Epithelial cell of esophagus (primary cell): ENCODE measurements at regions not wholly inside any gene's neighbourhood (a gene's known extent, or its start where the extent isn't known, plus 50 kb on each side); places are given as distances from the start of the nearest gene placed in this dataset.

Experiments used
- DNase-seq: peaks from one replicate; pipeline ENCODE4 v3.0.0; 2010; ENCODE audit warnings: low read depth
- H3K4me3 ChIP-seq: 2 replicates; pipeline ENCODE4 v1.5.1; 2011; ENCODE audit warnings: mild to moderate bottlenecking, low read length, control low read depth
- CTCF ChIP-seq: IDR thresholded peaks from 2 replicates; pipeline ENCODE4 v1.5.1; 2011; ENCODE audit warnings: low read depth, mild to moderate bottlenecking, low read length, control low read depth, inconsistent platforms; ENCODE audit not compliant: insufficient read depth; ENCODE audit errors: missing control alignments

DNA sequence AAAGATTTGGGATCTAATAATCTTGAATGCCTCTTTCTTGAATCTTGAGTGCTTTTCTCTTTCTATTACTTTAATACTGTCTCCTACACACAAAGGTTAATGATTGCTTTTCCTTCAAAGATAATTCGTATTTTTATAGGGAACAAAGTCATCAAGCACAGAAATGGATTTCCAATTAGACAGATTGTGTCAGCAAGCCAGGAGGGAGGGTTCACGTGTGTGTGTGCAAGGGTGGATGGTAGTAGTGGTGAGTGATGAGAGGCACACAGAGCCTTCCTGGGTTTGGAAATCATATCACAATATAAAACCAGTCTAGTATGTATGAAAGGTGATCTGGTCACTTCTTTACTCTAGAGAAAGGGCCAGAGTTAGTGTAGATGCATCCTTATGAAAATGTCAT is 51.2 kb upstream of the NEDD9 start:
- TF ChIP-seq CTCF = no peak
- no peak for DNase-seq
- no peak overlapping the region for H3K4me3 ChIP-seq

- no peak overlapping the region for H3K4me3 ChIP-seq
- TF ChIP-seq CTCF = no peak
- DNase-seq = no peak
These were observed 50.4 kb upstream of the NEDD9 start for GRCh38 chr6:11282875-11283274.
